SK-N-SH (cell line): ENCODE measurements at regions not wholly inside any gene's neighbourhood (a gene's known extent, or its start where the extent isn't known, plus 50 kb on each side); places are given as distances from the start of the nearest gene placed in this dataset.

ENCODE experiments used
- CTCF ChIA-PET: fragments of 300-600, 350-600 bp; formaldehyde crosslinking; extraction: SDS; loops from one replicate; lab custom pipeline; 2021; lab: Yijun Ruan, JAX
- POLR2A ChIA-PET: fragments of 350-600 bp; sonication (Branson Sonifier 250); formaldehyde crosslinking; extraction: SDS; loops from one replicate; lab custom pipeline; 2020; ENCODE audit warnings: antibody characterized with exemption, inconsistent platforms; lab: Yijun Ruan, JAX
- DNase-seq: peaks from one replicate; pipeline ENCODE4 v3.0.0; 2012
- H2AFZ ChIP-seq: fragments of 200-600 bp; sonication (generic); 2 replicates; pipeline ENCODE4 v1.8.1; 2016; ENCODE audit warnings: antibody characterized with exemption, mild to moderate bottlenecking, low read depth
- H3F3A ChIP-seq: fragments of 200-600 bp; sonication (generic); replicated peaks from 2 replicates; pipeline ENCODE3; 2016; ENCODE audit warnings: antibody characterized with exemption, mild to moderate bottlenecking; ENCODE audit not compliant: insufficient read depth
- H3K27ac ChIP-seq, 2 experiments: fragments of 200-500 bp in 1 of 2; fragments of 200-600 bp in 1 of 2; sonication (Bioruptor generic) in 1 of 2; sonication (generic), shearing (Covaris generic) in 1 of 2; 2 replicates each; pipeline versions ENCODE4 v1.5.1 to v1.6.1; 2014 to 2016; ENCODE audit warnings: low read depth in 2 of 2, inconsistent platforms in 1 of 2, low read length in 1 of 2, mild to moderate bottlenecking in 1 of 2, mixed read lengths in 1 of 2
- H3K27me3 ChIP-seq: fragments of 200-600 bp; sonication (generic), shearing (Covaris generic); 2 replicates; pipeline ENCODE4 v1.6.1; 2016; ENCODE audit warnings: mixed run types; ENCODE audit not compliant: insufficient read depth
- H3K36me3 ChIP-seq, 2 experiments: fragments of 200-500 bp in 1 of 2; fragments of 200-600 bp in 1 of 2; sonication (Bioruptor generic) in 1 of 2; sonication (generic) in 1 of 2; replicated peaks in 1 of 2; 2 replicates each; pipeline versions ENCODE3 to v1.5.1; 2014 to 2016; ENCODE audit warnings: low read length in 1 of 2, mild to moderate bottlenecking in 1 of 2; ENCODE audit not compliant: insufficient read depth in 2 of 2, control insufficient read depth in 1 of 2
- H3K4me1 ChIP-seq, 2 experiments: fragments of 200-500 bp in 1 of 2; fragments of 200-600 bp in 1 of 2; sonication (Bioruptor generic) in 1 of 2; sonication (generic), shearing (Covaris generic) in 1 of 2; 2 replicates each; pipeline versions ENCODE4 v1.5.1 to v1.6.1; 2014 to 2016; ENCODE audit warnings: low read depth in 1 of 2, low read length in 1 of 2, mixed run types in 1 of 2; ENCODE audit not compliant: insufficient read depth in 2 of 2, control insufficient read depth in 1 of 2
- H3K4me2 ChIP-seq: fragments of 200-600 bp; sonication (generic), shearing (Covaris generic); 2 replicates; pipeline ENCODE4 v1.6.1; 2017; ENCODE audit warnings: mixed run types
- H3K4me3 ChIP-seq, 2 experiments: fragments of 200-500 bp in 1 of 2; fragments of 200-600 bp in 1 of 2; sonication (Bioruptor generic) in 1 of 2; sonication (generic), shearing (Covaris generic) in 1 of 2; 2 replicates each; pipeline versions ENCODE4 v1.5.1 to v1.8.1; 2014 to 2016; ENCODE audit warnings: low read depth in 2 of 2, inconsistent platforms in 1 of 2, low read length in 1 of 2, mild to moderate bottlenecking in 1 of 2, mixed read lengths in 1 of 2, moderate library complexity in 1 of 2
- H3K79me2 ChIP-seq: fragments of 200-600 bp; sonication (generic); 2 replicates; pipeline ENCODE4 v1.8.1; 2017; ENCODE audit warnings: mild to moderate bottlenecking; ENCODE audit not compliant: insufficient read depth
- H3K9ac ChIP-seq: fragments of 200-600 bp; sonication (generic); 2 replicates; pipeline ENCODE4 v1.6.1; 2017; ENCODE audit warnings: mixed run types
- H3K9me2 ChIP-seq: fragments of 200-600 bp; sonication (generic); 2 replicates; pipeline ENCODE4 v1.6.1; 2017; ENCODE audit warnings: mixed run types
- H3K9me3 ChIP-seq: fragments of 200-600 bp; sonication (generic); 2 replicates; pipeline ENCODE4 v1.6.1; 2017; ENCODE audit warnings: mixed run types, mild to moderate bottlenecking, moderate library complexity
- H4K20me1 ChIP-seq: fragments of 200-600 bp; sonication (generic); 2 replicates; pipeline ENCODE4 v1.6.1; 2017; ENCODE audit warnings: mild to moderate bottlenecking, mixed run types; ENCODE audit not compliant: insufficient read depth
- CHD2 ChIP-seq: fragments of 150-350 bp; IDR thresholded peaks from 2 replicates; pipeline ENCODE4 v1.6.1; 2018; ENCODE audit warnings: low read length; ENCODE audit not compliant: partially characterized antibody
- EZH2phosphoT487 ChIP-seq: fragments of 200-600 bp; sonication (generic); IDR thresholded peaks from 2 replicates; pipeline ENCODE4 v1.6.1; 2017; ENCODE audit warnings: low read depth, mixed run types, mild to moderate bottlenecking, antibody characterized with exemption, moderate library complexity, borderline replicate concordance
- FOXJ3 ChIP-seq: sonication (generic); formaldehyde crosslinking; IDR thresholded peaks from 2 replicates; pipeline ENCODE4 v1.5.1; 2020; ENCODE audit warnings: mild to moderate bottlenecking, missing genetic modification reagents
- GATA2 ChIP-seq: sonication (generic); formaldehyde crosslinking; IDR thresholded peaks from 2 replicates; pipeline ENCODE4 v1.5.0; 2020; ENCODE audit warnings: mild to moderate bottlenecking, missing genetic modification reagents
- MEF2A ChIP-seq: IDR thresholded peaks from 2 replicates; pipeline ENCODE4 v1.4.0; 2012; ENCODE audit warnings: low read depth, borderline replicate concordance
- POLR2AphosphoS5 ChIP-seq: IDR thresholded peaks from 2 replicates; pipeline ENCODE4 v1.6.1; 2012; ENCODE audit warnings: low read depth, low read length
- RCOR1 ChIP-seq: fragments of 150-350 bp; IDR thresholded peaks from 2 replicates; pipeline ENCODE4 v1.6.1; 2017; ENCODE audit warnings: antibody characterized with exemption, low read length
- RFX5 ChIP-seq: IDR thresholded peaks from 2 replicates; pipeline ENCODE4 v1.6.1; 2012; ENCODE audit warnings: mild to moderate bottlenecking, improper control_type of control experiment, low read length
- RXRA ChIP-seq: IDR thresholded peaks from 2 replicates; pipeline ENCODE4 v1.4.0; 2012; ENCODE audit warnings: low read depth, mild to moderate bottlenecking, borderline replicate concordance
- TAF1 ChIP-seq: IDR thresholded peaks from 2 replicates; pipeline ENCODE4 v1.6.1; 2012; ENCODE audit warnings: low read depth, mild to moderate bottlenecking, low read length, moderate library complexity, borderline replicate concordance
- TCF12 ChIP-seq: IDR thresholded peaks from 2 replicates; pipeline ENCODE4 v1.4.0; 2012
- TEAD4 ChIP-seq: IDR thresholded peaks from 2 replicates; pipeline ENCODE4 v1.4.0; 2012; ENCODE audit warnings: mild to moderate bottlenecking, borderline replicate concordance; ENCODE audit not compliant: insufficient read depth
- YY1 ChIP-seq: IDR thresholded peaks from 2 replicates; pipeline ENCODE4 v1.4.0; 2012; ENCODE audit warnings: low read depth, mild to moderate bottlenecking
- WGBS: methylation state at CpG from one replicate; pipeline ENCODE4 v1.1.6; 2017; ENCODE audit warnings: low lambda C conversion rate; 5-methylcytosine and 5-hydroxymethylcytosine counted together
- TF ChIP-seq, protein P1 (sequence below): IDR thresholded peaks from 2 replicates; pipeline ENCODE4 v1.4.0; 2012; ENCODE audit warnings: low read depth, borderline replicate concordance
- TF ChIP-seq, protein P2 (sequence below): fragments of 200-600 bp; sonication (generic); IDR thresholded peaks from 2 replicates; pipeline ENCODE4 v1.6.1; 2017; ENCODE audit warnings: antibody characterized with exemption, mild to moderate bottlenecking, moderate library complexity
- TF ChIP-seq, protein P3 (sequence below): fragments of 150-350 bp; IDR thresholded peaks from 2 replicates; pipeline ENCODE4 v1.6.1; 2017; ENCODE audit warnings: antibody characterized with exemption, low read length, low read depth, borderline replicate concordance
- TF ChIP-seq, protein P4 (sequence below): IDR thresholded peaks from 2 replicates; pipeline ENCODE4; 2012
- TF ChIP-seq, protein P5 (sequence below): fragments of 150-350 bp; IDR thresholded peaks from 2 replicates; pipeline ENCODE4 v1.6.1; 2016; ENCODE audit warnings: mild to moderate bottlenecking, low read depth, low read length
- TF ChIP-seq, protein P6 (sequence below): IDR thresholded peaks from 2 replicates; pipeline ENCODE4 v1.6.1; 2012; ENCODE audit warnings: mild to moderate bottlenecking, low read depth, low read length, moderate library complexity

DNA sequence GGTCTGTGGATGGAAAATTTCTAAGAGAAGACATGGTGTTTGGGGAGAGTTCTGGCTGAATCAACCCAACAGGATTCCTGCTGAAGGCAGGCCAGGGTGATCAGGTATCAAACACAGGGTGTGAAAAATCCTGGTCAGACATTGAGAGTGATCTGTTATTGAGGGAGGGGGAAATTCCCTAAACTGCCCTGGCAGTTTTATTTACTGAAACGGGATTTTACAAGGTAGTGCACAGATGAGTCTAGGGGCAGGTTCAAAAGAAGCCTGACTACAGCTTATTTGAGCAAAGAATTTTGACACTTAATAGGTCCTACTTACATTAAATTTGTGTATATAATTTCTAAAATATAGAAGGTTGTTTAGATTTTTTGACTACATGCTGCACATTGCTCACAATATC, 569.4 kb upstream of the RGS18 start:
- no peak overlapping the region for H3K9ac ChIP-seq
- no peaks in the 10 kb centered on the region for H3K4me1 ChIP-seq
- H4K20me1 ChIP-seq, result no peaks in the 10 kb centered on the region
- H3K36me3 ChIP-seq, result no peaks in the 10 kb centered on the region
- no peak for DNase-seq
- no peak for TF ChIP-seq GATA2 (CRISPR knock-in tag)
- TF ChIP-seq CHD2, result no peak
- TF ChIP-seq, protein P1, sequence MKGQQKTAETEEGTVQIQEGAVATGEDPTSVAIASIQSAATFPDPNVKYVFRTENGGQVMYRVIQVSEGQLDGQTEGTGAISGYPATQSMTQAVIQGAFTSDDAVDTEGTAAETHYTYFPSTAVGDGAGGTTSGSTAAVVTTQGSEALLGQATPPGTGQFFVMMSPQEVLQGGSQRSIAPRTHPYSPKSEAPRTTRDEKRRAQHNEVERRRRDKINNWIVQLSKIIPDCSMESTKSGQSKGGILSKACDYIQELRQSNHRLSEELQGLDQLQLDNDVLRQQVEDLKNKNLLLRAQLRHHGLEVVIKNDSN, result no peak
- no peak for TF ChIP-seq RXRA
- TF ChIP-seq FOXJ3 (CRISPR knock-in tag), result no peak
- TF ChIP-seq POLR2AphosphoS5, result no peak
- no peaks in the 10 kb centered on the region for H3K9me2 ChIP-seq
- WGBS, result 0% methylated on average over 1 of the region's 1 CpG
- CTCF ChIA-PET, result no interaction called here
- POLR2A ChIA-PET, result no interaction called here
- H3K27me3 ChIP-seq, result no peaks in the 10 kb centered on the region
- H3K27ac ChIP-seq, result no peak overlapping the region
- H2AFZ ChIP-seq, result no peak overlapping the region
- no peak overlapping the region for H3K4me2 ChIP-seq
- H3F3A ChIP-seq, result no peaks in the 10 kb centered on the region
- H3K4me3 ChIP-seq, result no peak overlapping the region
- no peaks in the 10 kb centered on the region for H3K9me3 ChIP-seq
- H3K79me2 ChIP-seq, result no peaks in the 10 kb centered on the region

DNA sequence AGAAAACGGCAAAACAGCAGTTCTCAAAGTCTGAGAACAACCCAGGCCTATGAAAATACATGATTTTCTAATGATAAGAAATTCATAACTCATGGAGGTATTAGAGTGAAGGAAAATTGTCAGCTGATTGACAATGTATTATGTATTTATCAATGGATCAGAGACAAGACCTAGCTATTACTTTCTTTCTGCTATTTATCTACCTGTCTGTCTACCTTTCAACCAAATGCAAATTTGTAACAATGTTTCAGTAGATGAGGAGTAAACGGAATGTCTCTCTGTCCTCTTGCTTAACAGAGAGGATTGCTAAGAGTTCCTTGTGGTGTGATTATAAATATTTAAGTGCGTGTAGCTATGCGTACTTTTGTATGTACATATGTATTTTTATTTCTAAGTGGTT, 568.7 kb upstream of the RGS18 start:
- H3K4me2 ChIP-seq, result no peak overlapping the region
- ChIA-PET POLR2A (no interaction called here), CTCF (no interaction called here)
- no peaks in the 10 kb centered on the region for H3K36me3 ChIP-seq
- no peak overlapping the region for H3K4me3 ChIP-seq
- no peaks in the 10 kb centered on the region for H3K79me2 ChIP-seq
- no peaks in the 10 kb centered on the region for H3K9me2 ChIP-seq
- H3K9ac ChIP-seq, result no peak overlapping the region
- no peak overlapping the region for H2AFZ ChIP-seq
- H3K27ac ChIP-seq, result no peak overlapping the region
- no peaks in the 10 kb centered on the region for H3K4me1 ChIP-seq
- DNase-seq, result no peak
- no peaks in the 10 kb centered on the region for H3F3A ChIP-seq
- H4K20me1 ChIP-seq, result no peaks in the 10 kb centered on the region
- 20% methylated on average over 4 of the region's 4 CpGs for WGBS
- no peaks in the 10 kb centered on the region for H3K27me3 ChIP-seq
- no peaks in the 10 kb centered on the region for H3K9me3 ChIP-seq
- TF ChIP-seq TEAD4 (no peak), CHD2 (no peak), RXRA (no peak), TAF1 (no peak), GATA2 (CRISPR knock-in tag) (no peak), RCOR1 (no peak), EZH2phosphoT487 (no peak), FOXJ3 (CRISPR knock-in tag) (no peak), RFX5 (no peak), TCF12 (no peak), MEF2A (no peak), YY1 (no peak)
- TF ChIP-seq, protein P2, sequence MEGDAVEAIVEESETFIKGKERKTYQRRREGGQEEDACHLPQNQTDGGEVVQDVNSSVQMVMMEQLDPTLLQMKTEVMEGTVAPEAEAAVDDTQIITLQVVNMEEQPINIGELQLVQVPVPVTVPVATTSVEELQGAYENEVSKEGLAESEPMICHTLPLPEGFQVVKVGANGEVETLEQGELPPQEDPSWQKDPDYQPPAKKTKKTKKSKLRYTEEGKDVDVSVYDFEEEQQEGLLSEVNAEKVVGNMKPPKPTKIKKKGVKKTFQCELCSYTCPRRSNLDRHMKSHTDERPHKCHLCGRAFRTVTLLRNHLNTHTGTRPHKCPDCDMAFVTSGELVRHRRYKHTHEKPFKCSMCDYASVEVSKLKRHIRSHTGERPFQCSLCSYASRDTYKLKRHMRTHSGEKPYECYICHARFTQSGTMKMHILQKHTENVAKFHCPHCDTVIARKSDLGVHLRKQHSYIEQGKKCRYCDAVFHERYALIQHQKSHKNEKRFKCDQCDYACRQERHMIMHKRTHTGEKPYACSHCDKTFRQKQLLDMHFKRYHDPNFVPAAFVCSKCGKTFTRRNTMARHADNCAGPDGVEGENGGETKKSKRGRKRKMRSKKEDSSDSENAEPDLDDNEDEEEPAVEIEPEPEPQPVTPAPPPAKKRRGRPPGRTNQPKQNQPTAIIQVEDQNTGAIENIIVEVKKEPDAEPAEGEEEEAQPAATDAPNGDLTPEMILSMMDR, result no peak
- TF ChIP-seq, protein P3, sequence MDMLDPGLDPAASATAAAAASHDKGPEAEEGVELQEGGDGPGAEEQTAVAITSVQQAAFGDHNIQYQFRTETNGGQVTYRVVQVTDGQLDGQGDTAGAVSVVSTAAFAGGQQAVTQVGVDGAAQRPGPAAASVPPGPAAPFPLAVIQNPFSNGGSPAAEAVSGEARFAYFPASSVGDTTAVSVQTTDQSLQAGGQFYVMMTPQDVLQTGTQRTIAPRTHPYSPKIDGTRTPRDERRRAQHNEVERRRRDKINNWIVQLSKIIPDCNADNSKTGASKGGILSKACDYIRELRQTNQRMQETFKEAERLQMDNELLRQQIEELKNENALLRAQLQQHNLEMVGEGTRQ, result no peak
- TF ChIP-seq, protein P4, sequence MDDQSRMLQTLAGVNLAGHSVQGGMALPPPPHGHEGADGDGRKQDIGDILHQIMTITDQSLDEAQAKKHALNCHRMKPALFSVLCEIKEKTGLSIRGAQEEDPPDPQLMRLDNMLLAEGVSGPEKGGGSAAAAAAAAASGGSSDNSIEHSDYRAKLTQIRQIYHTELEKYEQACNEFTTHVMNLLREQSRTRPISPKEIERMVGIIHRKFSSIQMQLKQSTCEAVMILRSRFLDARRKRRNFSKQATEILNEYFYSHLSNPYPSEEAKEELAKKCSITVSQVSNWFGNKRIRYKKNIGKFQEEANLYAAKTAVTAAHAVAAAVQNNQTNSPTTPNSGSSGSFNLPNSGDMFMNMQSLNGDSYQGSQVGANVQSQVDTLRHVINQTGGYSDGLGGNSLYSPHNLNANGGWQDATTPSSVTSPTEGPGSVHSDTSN, result no peak
- TF ChIP-seq, protein P5, sequence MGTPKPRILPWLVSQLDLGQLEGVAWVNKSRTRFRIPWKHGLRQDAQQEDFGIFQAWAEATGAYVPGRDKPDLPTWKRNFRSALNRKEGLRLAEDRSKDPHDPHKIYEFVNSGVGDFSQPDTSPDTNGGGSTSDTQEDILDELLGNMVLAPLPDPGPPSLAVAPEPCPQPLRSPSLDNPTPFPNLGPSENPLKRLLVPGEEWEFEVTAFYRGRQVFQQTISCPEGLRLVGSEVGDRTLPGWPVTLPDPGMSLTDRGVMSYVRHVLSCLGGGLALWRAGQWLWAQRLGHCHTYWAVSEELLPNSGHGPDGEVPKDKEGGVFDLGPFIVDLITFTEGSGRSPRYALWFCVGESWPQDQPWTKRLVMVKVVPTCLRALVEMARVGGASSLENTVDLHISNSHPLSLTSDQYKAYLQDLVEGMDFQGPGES, result no peak
- TF ChIP-seq, protein P6, sequence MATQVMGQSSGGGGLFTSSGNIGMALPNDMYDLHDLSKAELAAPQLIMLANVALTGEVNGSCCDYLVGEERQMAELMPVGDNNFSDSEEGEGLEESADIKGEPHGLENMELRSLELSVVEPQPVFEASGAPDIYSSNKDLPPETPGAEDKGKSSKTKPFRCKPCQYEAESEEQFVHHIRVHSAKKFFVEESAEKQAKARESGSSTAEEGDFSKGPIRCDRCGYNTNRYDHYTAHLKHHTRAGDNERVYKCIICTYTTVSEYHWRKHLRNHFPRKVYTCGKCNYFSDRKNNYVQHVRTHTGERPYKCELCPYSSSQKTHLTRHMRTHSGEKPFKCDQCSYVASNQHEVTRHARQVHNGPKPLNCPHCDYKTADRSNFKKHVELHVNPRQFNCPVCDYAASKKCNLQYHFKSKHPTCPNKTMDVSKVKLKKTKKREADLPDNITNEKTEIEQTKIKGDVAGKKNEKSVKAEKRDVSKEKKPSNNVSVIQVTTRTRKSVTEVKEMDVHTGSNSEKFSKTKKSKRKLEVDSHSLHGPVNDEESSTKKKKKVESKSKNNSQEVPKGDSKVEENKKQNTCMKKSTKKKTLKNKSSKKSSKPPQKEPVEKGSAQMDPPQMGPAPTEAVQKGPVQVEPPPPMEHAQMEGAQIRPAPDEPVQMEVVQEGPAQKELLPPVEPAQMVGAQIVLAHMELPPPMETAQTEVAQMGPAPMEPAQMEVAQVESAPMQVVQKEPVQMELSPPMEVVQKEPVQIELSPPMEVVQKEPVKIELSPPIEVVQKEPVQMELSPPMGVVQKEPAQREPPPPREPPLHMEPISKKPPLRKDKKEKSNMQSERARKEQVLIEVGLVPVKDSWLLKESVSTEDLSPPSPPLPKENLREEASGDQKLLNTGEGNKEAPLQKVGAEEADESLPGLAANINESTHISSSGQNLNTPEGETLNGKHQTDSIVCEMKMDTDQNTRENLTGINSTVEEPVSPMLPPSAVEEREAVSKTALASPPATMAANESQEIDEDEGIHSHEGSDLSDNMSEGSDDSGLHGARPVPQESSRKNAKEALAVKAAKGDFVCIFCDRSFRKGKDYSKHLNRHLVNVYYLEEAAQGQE, result no peak
